HG03103 (cell line): ENCODE measurements at regions not wholly inside any gene's neighbourhood (a gene's known extent, or its start where the extent isn't known, plus 50 kb on each side); places are given as distances from the start of the nearest gene placed in this dataset.

ENCODE experiments used
- ATAC-seq: cut with Tn5 transposase; IDR thresholded peaks from one replicate; pipeline ENCODE4 v1.9.1; 2021; ENCODE audit warnings: low read depth; ENCODE audit not compliant: unreplicated experiment

GRCh38 chr13:40132249-40132648 is 476.8 kb downstream of the COG6 start:
- no peak for ATAC-seq

- ATAC-seq, result no peak
Observed at GRCh38 chr13:40136896-40137295, 481.4 kb downstream of the COG6 start.

- no peak for ATAC-seq
Observed at GRCh38 chr13:40137400-40137799, 481.9 kb downstream of the COG6 start.

- ATAC-seq, result no peak
Observed at GRCh38 chr13:40139896-40140520, 484.5 kb downstream of the COG6 start.

- no peak for ATAC-seq
Observed at GRCh38 chr13:40141859-40142555, 486.5 kb downstream of the COG6 start.

GRCh38 chr13:40143106-40143505 is 487.6 kb downstream of the COG6 start:
- ATAC-seq, result no peak

GRCh38 chr13:40143559-40143958 is 488.1 kb downstream of the COG6 start:
- no peak for ATAC-seq

- ATAC-seq, result no peak
Observed at GRCh38 chr13:40145139-40145538, 489.7 kb downstream of the COG6 start.

GRCh38 chr13:40146063-40146462 is 490.6 kb downstream of the COG6 start:
- no peak for ATAC-seq

- ATAC-seq, result no peak
Observed at GRCh38 chr13:40146611-40147117, 491.2 kb downstream of the COG6 start.

GRCh38 chr13:40148101-40148500 is 492.6 kb downstream of the COG6 start:
- no peak for ATAC-seq

GRCh38 chr13:40148742-40149141 is 493.3 kb downstream of the COG6 start:
- ATAC-seq, result no peak

- no peak for ATAC-seq
Observed at GRCh38 chr13:40149611-40150274, 494.3 kb downstream of the COG6 start.

- ATAC-seq, result no peak
Observed at GRCh38 chr13:40151673-40152072, 496.2 kb downstream of the COG6 start.

GRCh38 chr13:40152145-40152544 is 496.7 kb downstream of the COG6 start:
- ATAC-seq, result no peak

GRCh38 chr13:40152922-40153321 is 497.5 kb downstream of the COG6 start:
- no peak for ATAC-seq

- no peak for ATAC-seq
Observed at GRCh38 chr13:40153516-40153915, 498.1 kb downstream of the COG6 start.

GRCh38 chr13:40155201-40155600 is 499.7 kb downstream of the COG6 start:
- no peak for ATAC-seq

- no peak for ATAC-seq
Observed at GRCh38 chr13:40158218-40158617, 502.8 kb downstream of the COG6 start.

- ATAC-seq, result no peak
Observed at GRCh38 chr13:40158757-40159156, 503.3 kb downstream of the COG6 start.

GRCh38 chr13:40159736-40160135 is 504.3 kb downstream of the COG6 start:
- ATAC-seq, result no peak
